SK-N-SH (cell line): ENCODE measurements at regions not wholly inside any gene's neighbourhood (a gene's known extent, or its start where the extent isn't known, plus 50 kb on each side); places are given as distances from the start of the nearest gene placed in this dataset.

Source experiments
- ELF1 ChIP-seq: IDR thresholded peaks from 2 replicates; pipeline ENCODE4 v1.4.0; 2012
- NRF1 ChIP-seq: IDR thresholded peaks from 2 replicates; pipeline ENCODE4 v1.6.1; 2012; ENCODE audit warnings: low read depth, mild to moderate bottlenecking, low read length
- RAD21 ChIP-seq: IDR thresholded peaks from 2 replicates; pipeline ENCODE4 v1.6.1; 2012; ENCODE audit warnings: mild to moderate bottlenecking, low read length
- RFX5 ChIP-seq: IDR thresholded peaks from 2 replicates; pipeline ENCODE4 v1.6.1; 2012; ENCODE audit warnings: mild to moderate bottlenecking, improper control_type of control experiment, low read length
- SIN3A ChIP-seq: IDR thresholded peaks from 2 replicates; pipeline ENCODE4 v1.6.1; 2012; ENCODE audit warnings: low read depth, mild to moderate bottlenecking, low read length, moderate library complexity, borderline replicate concordance
- TF ChIP-seq, protein P1 (sequence below): fragments of 200-600 bp; sonication (generic); IDR thresholded peaks from 2 replicates; pipeline ENCODE4 v1.6.1; 2017; ENCODE audit warnings: antibody characterized with exemption, mild to moderate bottlenecking, moderate library complexity
- TF ChIP-seq, protein P2 (sequence below): IDR thresholded peaks from 2 replicates; pipeline ENCODE4 v1.6.1; 2012; ENCODE audit warnings: mild to moderate bottlenecking, low read depth, low read length, moderate library complexity
- TF ChIP-seq, protein P3 (sequence below): IDR thresholded peaks from 2 replicates; pipeline ENCODE4 v1.4.0; 2012; ENCODE audit warnings: low read depth

DNA sequence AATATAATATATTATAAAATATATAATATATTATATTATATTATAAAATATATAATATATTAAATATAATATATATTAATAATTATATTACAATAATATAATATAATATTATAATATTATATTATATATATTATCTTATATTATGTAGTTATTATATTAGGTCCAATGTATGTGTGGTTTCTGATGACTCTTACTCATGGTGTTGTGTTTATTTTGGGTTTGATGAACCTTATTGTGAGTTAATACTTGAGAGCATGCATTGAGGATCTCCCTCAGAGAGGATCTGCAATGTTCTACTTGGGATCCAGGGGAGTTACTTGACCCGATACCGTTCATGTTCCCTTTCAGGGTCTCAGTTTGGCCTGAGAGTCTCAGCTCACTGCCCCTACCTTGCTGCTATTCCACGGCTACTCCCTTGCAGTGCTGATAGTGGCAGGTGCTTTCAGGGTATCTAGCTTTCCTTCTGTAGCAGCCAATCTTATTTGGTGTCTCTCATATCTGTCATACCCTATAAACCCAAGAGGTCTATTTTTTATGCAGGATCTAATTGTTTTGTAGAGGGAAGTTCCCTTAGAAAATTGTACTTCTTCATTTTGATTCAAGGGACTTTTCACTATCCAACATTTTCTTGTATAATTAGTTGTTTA is 89.1 kb upstream of the ZDHHC17 start:
- TF ChIP-seq RFX5 (no peak), ELF1 (no peak), RAD21 (no peak), NRF1 (no peak), SIN3A (no peak)
- TF ChIP-seq, protein P1, sequence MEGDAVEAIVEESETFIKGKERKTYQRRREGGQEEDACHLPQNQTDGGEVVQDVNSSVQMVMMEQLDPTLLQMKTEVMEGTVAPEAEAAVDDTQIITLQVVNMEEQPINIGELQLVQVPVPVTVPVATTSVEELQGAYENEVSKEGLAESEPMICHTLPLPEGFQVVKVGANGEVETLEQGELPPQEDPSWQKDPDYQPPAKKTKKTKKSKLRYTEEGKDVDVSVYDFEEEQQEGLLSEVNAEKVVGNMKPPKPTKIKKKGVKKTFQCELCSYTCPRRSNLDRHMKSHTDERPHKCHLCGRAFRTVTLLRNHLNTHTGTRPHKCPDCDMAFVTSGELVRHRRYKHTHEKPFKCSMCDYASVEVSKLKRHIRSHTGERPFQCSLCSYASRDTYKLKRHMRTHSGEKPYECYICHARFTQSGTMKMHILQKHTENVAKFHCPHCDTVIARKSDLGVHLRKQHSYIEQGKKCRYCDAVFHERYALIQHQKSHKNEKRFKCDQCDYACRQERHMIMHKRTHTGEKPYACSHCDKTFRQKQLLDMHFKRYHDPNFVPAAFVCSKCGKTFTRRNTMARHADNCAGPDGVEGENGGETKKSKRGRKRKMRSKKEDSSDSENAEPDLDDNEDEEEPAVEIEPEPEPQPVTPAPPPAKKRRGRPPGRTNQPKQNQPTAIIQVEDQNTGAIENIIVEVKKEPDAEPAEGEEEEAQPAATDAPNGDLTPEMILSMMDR: no peak
- TF ChIP-seq, protein P2, sequence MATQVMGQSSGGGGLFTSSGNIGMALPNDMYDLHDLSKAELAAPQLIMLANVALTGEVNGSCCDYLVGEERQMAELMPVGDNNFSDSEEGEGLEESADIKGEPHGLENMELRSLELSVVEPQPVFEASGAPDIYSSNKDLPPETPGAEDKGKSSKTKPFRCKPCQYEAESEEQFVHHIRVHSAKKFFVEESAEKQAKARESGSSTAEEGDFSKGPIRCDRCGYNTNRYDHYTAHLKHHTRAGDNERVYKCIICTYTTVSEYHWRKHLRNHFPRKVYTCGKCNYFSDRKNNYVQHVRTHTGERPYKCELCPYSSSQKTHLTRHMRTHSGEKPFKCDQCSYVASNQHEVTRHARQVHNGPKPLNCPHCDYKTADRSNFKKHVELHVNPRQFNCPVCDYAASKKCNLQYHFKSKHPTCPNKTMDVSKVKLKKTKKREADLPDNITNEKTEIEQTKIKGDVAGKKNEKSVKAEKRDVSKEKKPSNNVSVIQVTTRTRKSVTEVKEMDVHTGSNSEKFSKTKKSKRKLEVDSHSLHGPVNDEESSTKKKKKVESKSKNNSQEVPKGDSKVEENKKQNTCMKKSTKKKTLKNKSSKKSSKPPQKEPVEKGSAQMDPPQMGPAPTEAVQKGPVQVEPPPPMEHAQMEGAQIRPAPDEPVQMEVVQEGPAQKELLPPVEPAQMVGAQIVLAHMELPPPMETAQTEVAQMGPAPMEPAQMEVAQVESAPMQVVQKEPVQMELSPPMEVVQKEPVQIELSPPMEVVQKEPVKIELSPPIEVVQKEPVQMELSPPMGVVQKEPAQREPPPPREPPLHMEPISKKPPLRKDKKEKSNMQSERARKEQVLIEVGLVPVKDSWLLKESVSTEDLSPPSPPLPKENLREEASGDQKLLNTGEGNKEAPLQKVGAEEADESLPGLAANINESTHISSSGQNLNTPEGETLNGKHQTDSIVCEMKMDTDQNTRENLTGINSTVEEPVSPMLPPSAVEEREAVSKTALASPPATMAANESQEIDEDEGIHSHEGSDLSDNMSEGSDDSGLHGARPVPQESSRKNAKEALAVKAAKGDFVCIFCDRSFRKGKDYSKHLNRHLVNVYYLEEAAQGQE: no peak
- TF ChIP-seq, protein P3, sequence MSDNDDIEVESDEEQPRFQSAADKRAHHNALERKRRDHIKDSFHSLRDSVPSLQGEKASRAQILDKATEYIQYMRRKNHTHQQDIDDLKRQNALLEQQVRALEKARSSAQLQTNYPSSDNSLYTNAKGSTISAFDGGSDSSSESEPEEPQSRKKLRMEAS: no peak
